ENCODE measurements at regions not wholly inside any gene's neighbourhood (a gene's known extent, or its start where the extent isn't known, plus 50 kb on each side); places are given as distances from the start of the nearest gene placed in this dataset.

- Histone ChIP-seq H3K4me2 (no peak overlapping the region), H3K4me1 (no peaks in the 10 kb centered on the region), H3K27ac (no peak overlapping the region), H3K27me3 (no peaks in the 10 kb centered on the region), H3K9ac (no peak overlapping the region), H3K4me3 (no peak overlapping the region), H3K36me3 (no peaks in the 10 kb centered on the region), H3K9me3 (ENCODE audit: low read depth) (no peaks in the 10 kb centered on the region), H3K79me2 (ENCODE audit: low read depth) (no peaks in the 10 kb centered on the region), H3F3A (ENCODE audit: low read depth) (no peaks in the 10 kb centered on the region), H2AFZ (replicated peaks) (no peak overlapping the region), H4K20me1 (ENCODE audit: low read depth) (no peaks in the 10 kb centered on the region)
- H3K9me3 Mint-ChIP-seq, result no peaks in the 10 kb centered on the region
- no peak for DNase-seq (ENCODE audit: low spot score)
- H3K27me3 Mint-ChIP-seq (ENCODE audit: insufficient read depth, low read depth), result no peaks in the 10 kb centered on the region
- no peaks in the 10 kb centered on the region for H3K36me3 Mint-ChIP-seq
- TF ChIP-seq, protein P1, sequence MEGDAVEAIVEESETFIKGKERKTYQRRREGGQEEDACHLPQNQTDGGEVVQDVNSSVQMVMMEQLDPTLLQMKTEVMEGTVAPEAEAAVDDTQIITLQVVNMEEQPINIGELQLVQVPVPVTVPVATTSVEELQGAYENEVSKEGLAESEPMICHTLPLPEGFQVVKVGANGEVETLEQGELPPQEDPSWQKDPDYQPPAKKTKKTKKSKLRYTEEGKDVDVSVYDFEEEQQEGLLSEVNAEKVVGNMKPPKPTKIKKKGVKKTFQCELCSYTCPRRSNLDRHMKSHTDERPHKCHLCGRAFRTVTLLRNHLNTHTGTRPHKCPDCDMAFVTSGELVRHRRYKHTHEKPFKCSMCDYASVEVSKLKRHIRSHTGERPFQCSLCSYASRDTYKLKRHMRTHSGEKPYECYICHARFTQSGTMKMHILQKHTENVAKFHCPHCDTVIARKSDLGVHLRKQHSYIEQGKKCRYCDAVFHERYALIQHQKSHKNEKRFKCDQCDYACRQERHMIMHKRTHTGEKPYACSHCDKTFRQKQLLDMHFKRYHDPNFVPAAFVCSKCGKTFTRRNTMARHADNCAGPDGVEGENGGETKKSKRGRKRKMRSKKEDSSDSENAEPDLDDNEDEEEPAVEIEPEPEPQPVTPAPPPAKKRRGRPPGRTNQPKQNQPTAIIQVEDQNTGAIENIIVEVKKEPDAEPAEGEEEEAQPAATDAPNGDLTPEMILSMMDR (IDR thresholded peaks at IDR 0.05), result no peak
- TF ChIP-seq EZH2 (IDR thresholded peaks at IDR 0.05) (no peak), EZH2phosphoT487 (IDR thresholded peaks at IDR 0.05) (no peak)
- H3K4me1 Mint-ChIP-seq, result peaks cover 10% of the 10 kb centered on the region
- no peak overlapping the region for H3K27ac Mint-ChIP-seq
- H3K4me3 Mint-ChIP-seq, result no peak overlapping the region
Measured at GRCh38 chr5:143638654-143639053, 173.3 kb upstream of the HMHB1 start.

DNA sequence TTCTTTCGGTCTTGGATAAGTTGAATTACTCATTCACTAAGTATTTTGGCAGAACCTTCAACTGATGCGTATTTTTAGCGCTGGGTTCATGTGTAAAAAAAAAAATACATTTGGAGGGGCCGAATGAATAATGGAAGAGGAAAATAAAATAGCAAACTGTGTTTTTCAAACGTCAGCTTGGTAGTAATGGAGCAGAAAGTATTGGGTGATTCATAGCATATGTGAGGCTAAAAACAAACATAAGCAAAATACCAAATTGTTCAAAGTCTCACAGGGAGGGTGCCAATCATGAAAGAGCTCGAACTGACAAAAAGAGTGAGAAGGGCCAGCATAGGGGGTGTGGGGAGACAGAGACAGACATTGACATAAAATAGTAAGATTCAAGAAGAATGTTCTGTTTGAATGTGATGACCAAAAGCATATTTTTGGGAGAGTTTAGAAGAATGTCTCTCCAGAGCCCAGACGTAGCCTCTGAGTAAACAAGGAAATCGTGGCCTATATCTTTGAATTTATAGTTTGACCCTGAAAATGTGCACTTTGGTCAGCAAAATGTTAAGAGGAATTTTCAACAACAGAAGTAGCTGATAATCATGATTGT lies 174.9 kb upstream of the HMHB1 start:
- TF ChIP-seq EZH2phosphoT487 (IDR thresholded peaks at IDR 0.05), result no peak
- TF ChIP-seq, protein P1 (IDR thresholded peaks at IDR 0.05), result no peak
- Histone ChIP-seq H3K27me3 (no peaks in the 10 kb centered on the region), H3K79me2 (ENCODE audit: low read depth) (no peaks in the 10 kb centered on the region), H3F3A (ENCODE audit: low read depth) (no peaks in the 10 kb centered on the region), H3K36me3 (no peaks in the 10 kb centered on the region), H2AFZ (replicated peaks) (no peak overlapping the region), H4K20me1 (ENCODE audit: low read depth) (no peaks in the 10 kb centered on the region), H3K9me3 (ENCODE audit: low read depth) (no peaks in the 10 kb centered on the region), H3K4me1 (no peaks in the 10 kb centered on the region), H3K4me2 (no peak overlapping the region), H3K4me3 (no peak overlapping the region), H3K9ac (no peak overlapping the region), H3K27ac (no peak overlapping the region)
- Mint-ChIP-seq H3K4me3 (no peak overlapping the region), H3K27ac (no peak overlapping the region), H3K27me3 (ENCODE audit: insufficient read depth, low read depth) (no peaks in the 10 kb centered on the region), H3K36me3 (no peaks in the 10 kb centered on the region), H3K9me3 (no peaks in the 10 kb centered on the region), H3K4me1 (peaks cover 4% of the 10 kb centered on the region)
- no peak for DNase-seq (ENCODE audit: low spot score)

DNA sequence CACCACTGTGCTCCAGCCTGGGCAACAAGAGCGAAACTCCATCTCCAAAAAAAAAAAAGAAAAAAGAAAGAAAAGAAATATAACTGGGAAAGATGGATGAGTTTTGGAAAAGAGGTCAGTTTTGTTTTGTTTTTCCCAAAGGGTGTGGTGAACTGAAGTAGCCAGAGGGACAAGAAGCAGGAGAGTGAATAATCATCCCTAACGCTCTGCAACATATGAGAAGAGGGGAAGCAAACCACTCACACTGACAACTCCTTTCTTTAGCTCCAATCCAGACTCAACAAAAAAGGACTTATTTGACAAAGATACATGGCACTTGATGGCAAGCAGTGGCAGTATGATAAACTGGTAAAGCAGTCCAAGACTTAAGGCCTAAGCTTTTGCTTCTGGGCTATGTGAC lies 176.1 kb upstream of the HMHB1 start:
- H3K4me1 ChIP-seq, result no peaks in the 10 kb centered on the region
- no peaks in the 10 kb centered on the region for H3K27me3 Mint-ChIP-seq (ENCODE audit: insufficient read depth, low read depth)
- H3K4me3 ChIP-seq, result no peak overlapping the region
- no peak for DNase-seq (ENCODE audit: low spot score)
- H3K4me2 ChIP-seq, result no peak overlapping the region
- no peaks in the 10 kb centered on the region for H3K27me3 ChIP-seq
- H3K27ac Mint-ChIP-seq, result no peak overlapping the region
- H3K9ac ChIP-seq, result no peak overlapping the region
- no peaks in the 10 kb centered on the region for H3K9me3 ChIP-seq (ENCODE audit: low read depth)
- H3K4me3 Mint-ChIP-seq, result no peak overlapping the region
- TF ChIP-seq EZH2 (IDR thresholded peaks at IDR 0.05) (no peak), EZH2phosphoT487 (IDR thresholded peaks at IDR 0.05) (no peak)
- TF ChIP-seq, protein P1 (IDR thresholded peaks at IDR 0.05), result no peak
- H3F3A ChIP-seq (ENCODE audit: low read depth), result no peaks in the 10 kb centered on the region
- no peak overlapping the region for H3K27ac ChIP-seq
- H3K9me3 Mint-ChIP-seq, result no peaks in the 10 kb centered on the region
- no peaks in the 10 kb centered on the region for H4K20me1 ChIP-seq (ENCODE audit: low read depth)
- H3K36me3 Mint-ChIP-seq, result no peaks in the 10 kb centered on the region
- no peaks in the 10 kb centered on the region for H3K36me3 ChIP-seq
- H3K4me1 Mint-ChIP-seq, result no peaks in the 10 kb centered on the region
- H2AFZ ChIP-seq (replicated peaks), result no peak overlapping the region
- H3K79me2 ChIP-seq (ENCODE audit: low read depth), result no peaks in the 10 kb centered on the region
